NOMO-1 treated with DMSO at 0.1 percent for 48 hours (cell line): ENCODE measurements at regions not wholly inside any gene's neighbourhood (a gene's known extent, or its start where the extent isn't known, plus 50 kb on each side); places are given as distances from the start of the nearest gene placed in this dataset.
"Not testable (repeated sequence)": the region's sequence is repeated elsewhere in the genome, so short reads cannot be mapped to it uniquely, and the experiment has no call there.

Experiments used
- DNase-seq: peaks from one replicate; lab custom pipeline; 2025; ENCODE audit not compliant: unreplicated experiment; lab: John Stamatoyannopoulos, UW

DNA sequence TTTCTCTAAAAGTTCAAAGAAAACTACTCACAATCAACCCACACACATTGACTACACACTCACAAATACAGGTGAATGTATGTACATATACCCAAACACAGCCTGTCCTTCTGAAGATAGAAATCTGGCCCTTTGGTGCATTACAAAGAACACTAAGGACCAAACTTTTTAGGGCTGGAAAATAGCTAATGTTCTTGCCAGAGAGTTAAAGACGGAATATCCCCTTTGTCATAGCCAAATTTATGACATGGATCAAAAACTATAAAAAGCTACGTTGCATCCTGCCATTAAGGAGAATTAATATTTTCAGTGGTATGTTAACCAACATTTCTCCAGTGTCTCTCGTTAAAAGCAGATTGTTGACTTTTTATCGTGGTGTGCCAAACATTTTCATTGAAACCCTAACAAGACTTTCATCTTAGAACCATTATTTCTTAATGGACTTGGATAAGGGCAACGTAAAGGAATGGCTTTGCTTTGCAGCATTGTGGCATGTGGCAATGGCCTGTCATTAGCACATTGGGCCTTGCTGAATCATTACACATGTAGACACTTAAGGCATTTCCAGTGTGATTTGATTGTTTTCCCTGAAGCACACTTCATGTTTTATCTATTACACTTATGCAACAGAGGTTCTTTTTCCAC lies 150.9 kb upstream of the MEOX2 start:
- DNase-seq: no peak

DNA sequence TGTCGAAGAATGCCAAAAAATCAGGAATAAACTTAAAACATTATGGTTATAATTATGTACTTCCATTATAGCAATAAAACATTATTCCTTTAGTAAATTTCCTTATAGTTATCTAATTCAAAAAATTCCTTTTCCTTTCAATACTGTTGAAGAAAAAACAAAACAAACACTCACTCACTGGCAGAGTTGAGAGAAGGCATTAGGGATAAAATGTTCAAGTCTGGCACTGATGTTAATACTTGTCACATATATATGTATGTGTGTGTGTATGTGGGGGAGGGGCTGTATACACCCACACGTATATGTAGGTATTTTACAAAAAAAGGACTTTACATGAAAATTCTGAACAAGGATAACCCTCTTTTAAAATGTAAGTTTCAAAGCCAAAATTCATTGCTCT lies 150.2 kb upstream of the MEOX2 start:
- no peak for DNase-seq

DNA sequence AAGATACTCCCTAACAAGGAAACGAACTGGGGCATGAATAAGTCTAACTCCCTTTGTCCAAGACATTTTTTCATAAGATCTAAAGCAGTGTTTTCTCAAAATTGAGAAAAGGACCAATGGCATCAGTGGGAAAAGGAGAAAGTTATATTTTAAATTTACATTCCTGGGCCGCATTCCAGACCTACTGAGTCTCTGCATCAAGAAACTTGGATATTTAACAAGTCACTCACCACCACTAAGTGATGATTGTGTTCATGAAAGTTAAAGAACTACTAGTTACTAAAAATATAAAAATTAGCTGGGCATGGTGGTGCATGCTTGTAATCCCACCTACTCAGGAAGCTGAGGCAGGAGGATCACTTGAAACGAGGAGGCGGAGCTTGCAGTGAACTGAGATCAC lies 149.6 kb upstream of the MEOX2 start:
- DNase-seq: no peak

DNA sequence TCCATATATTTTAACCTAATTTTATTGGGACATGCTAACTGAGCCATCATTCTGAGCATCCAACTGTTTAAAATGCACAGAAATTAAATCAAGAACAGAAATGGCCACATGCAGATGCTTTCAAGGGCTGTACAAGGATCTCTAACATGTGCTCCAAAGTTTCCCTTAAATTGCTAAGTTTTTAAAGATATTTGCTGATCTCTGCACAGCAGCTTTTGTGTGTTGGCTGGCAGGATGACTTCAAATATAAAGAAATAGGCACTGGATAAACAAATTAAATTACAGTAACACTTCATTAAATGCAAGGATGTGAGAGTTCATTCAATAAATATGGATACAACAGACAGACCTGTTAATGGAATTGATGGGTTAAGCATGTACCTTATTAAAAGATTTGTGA lies 148.0 kb upstream of the MEOX2 start:
- no peak for DNase-seq

DNA sequence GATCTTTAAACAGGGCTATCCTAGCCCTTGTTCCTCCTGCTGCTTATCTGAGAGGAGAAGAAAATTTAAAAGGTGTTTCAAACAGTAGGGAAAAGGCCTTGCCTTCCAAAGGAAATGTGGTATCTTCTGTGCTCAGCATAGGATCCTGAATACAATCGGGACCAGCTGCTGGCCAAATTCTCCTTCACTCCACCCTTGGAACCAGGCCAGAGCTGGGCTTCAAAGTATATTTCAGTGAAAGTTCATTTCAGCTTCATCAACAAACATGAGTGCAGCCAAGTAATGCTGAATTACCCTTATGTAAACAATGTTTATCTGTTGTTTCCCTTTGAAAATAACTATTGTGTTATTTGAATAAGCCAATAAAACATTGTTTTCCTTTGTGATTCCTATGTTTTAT lies 146.5 kb upstream of the MEOX2 start:
- no peak for DNase-seq

DNA sequence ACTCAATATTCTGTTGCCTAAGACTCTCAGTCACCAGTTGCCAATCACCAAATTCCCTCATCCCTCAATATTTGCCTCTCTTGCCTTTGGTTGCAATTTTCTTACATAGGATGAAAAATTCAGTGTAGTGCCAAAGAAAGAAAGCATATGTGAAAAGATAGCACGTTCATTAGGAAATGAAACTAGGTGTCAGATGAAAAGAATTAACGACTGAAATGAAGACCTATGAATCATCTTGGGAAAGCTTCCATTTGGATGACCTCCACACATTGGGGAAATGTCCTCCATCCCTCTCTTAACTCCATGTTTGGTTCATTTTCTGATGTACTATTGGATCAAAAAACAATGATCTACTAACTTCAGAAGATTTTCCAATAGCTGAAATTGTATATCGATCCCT lies 145.1 kb upstream of the MEOX2 start:
- DNase-seq: no peak

DNA sequence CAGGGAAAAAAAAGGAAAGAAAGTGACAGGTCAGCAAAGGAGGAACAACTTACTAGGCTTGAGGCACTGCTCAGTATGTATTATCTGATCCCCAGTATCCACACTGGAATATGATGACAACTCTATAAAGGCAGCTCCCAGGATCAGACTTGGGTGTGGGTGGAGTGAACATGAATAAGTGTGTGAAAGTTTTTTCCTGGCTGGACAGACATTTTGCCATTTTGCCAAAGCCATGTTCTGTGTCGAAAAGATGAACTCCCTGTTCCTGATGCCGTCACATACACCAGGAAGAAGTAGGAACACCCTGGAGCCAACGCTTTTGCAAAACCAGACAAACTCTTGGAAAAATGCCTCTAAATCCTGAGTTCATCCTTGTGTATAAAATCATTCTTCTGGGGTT lies 143.2 kb upstream of the MEOX2 start:
- no peak for DNase-seq

DNA sequence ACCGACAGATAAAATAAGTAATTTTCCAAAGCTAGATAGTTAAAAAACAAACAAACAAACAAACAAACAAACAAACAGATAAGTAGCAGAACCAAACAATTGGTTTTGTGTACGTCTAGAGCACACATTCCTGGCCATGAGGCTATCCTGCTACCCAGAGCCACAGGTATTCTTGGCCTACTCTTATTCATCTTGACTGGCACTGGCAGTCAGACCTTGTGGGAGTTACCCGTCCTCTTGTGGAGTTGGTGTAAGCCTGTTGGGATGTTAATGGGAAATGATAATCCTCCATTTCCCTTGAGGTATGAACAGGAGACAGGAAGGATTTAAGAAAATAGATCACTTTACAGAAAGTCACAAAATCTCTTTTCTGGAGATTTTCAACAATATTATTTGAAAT lies 142.4 kb upstream of the MEOX2 start:
- no peak for DNase-seq

DNA sequence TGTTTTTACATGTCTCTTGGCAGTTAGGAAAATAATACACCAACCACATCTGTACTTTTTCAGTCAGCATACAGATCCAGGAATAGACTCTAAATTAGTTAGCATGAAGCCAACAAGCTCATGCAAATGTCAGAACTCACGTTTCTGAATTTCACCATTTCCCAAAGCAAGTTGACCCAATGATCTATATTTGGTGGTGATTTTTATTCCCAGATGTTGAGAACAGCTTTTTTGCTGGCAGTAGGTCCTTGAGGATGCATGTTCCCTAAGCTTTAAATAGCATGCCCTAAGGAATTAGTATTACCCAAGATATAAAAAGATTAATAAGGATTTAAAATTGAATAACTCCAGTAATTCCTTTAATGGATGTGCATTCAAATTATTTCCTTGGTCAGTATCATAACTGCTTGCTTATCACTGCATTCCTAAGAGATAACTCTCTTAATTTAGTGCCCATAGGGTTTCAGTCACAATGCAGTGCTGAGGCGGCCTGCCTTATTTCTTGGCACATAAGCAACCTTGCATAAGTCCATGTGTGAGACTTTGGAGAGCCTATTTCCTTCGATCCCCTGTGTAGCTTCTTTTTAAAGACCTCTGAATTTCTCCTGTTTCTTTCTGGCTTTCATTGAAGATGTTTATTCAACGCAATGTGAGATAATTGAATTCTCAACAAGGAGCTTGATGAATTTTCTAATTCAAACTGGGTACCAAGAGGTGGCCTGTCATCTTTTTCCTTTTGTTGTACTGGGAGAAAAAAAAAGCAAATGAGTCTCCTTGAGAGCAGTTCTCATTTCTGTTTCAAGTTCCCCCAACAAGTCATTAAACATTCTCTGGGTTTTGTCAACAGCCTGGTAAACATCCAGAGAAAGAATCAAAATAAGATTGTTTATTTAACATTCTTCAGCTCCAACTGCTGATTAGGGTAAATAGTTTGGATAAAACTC lies 135.3 kb upstream of the MEOX2 start:
- no peak for DNase-seq

DNA sequence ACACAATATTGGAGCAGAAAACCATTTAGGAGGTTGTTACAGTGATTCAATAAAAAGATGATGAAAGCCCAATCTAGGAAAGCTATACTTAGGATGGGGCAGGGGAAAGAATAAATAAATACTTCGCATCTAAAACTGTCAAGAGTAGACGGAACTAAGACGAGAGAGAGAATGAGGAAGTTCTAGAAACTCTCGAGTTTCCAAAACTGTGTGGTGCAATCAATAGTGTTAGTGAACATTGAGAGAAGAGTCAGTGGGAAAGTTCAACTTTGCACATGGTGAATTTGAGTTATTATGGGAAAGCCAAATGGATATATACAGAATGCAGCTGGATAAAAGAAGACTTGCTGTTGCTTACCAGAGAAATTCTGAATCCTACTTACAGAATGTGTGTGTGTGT lies 133.8 kb upstream of the MEOX2 start:
- peak; percentile 94 for DNase-seq

DNA sequence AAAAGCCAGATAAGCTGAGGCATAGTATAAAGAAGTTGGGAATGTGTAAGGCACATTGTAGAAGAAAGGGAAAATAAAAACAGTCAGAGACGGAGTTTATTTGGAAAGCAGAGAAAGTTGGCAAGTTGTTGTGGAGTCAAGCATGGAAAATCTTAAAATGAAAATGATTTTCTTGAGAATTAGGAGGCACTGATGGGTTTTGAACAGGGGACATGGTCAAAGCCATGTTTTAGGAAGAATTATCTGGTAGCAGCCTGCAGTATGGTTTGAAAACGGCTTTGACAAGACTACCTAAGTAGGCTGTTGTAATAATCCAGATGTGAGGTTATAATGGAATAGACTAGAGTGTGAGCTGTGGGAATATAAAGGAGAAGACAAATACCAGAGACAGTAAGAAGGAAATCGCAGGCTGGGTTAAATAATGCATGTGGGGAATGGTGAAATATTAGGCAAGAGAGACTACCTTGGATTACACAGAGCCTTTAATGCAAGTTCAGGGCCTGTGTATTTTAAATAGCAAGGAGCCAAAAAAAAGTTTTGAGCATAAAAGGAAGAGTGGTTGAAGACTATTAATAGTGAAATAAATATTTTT lies 130.4 kb upstream of the MEOX2 start:
- DNase-seq: no peak

DNA sequence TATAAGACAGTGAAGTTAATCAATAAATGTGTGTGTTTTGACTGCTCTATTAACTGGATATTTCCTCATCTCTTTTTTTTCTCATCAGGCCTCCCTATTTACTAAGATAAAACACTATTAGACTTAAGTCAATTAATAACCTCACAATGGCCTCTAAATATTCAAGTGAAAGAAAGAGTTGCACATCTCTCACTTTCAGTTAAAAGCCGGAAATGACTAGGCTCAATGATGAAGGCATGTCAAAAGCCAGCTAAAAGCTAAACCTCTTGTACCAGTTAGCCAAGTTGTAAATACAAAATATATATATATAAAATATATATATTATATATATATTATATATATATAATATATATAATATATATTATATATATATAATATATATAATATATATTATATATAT lies 127.0 kb upstream of the MEOX2 start:
- DNase-seq: no peak

DNA sequence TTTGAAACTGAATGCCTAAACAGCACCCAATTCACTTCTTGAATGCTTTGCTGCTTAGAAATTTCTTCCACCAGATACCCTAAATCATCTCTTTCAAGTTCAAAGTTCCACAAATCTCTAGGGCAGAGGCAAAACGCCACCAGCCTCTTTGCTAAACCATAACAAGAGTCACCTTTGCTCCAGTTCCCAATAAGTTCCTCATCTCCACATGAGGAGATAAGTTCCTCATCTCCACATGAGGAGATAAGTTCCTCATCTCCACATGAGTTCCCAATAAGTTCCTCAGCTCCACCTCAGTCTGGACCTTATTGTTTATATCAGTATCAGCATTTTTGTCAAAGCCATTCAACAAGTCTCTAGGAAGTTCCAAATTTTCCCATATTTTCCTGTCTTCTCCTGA lies 123.9 kb upstream of the MEOX2 start:
- DNase-seq: not testable (repeated sequence)

DNA sequence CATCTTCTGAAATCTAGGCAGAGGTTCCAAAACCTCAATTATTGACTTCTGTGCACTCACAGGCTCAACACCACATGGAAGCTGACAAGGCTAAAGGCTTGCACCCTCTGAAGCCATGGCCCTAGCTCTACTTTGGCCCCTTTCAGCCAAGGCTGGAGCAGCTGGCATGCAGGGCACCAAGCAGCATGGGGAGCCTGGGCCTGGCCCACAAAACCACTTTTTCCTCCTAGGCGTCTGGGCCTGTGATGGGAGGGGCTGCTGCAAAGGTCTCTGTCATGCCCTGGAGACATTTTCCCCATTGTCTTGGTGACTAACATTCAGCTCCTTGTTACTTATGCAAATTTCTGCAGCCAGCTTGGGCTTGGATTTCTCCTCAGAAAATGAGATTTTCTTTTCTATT lies 123.5 kb upstream of the MEOX2 start:
- DNase-seq: not testable (repeated sequence)

DNA sequence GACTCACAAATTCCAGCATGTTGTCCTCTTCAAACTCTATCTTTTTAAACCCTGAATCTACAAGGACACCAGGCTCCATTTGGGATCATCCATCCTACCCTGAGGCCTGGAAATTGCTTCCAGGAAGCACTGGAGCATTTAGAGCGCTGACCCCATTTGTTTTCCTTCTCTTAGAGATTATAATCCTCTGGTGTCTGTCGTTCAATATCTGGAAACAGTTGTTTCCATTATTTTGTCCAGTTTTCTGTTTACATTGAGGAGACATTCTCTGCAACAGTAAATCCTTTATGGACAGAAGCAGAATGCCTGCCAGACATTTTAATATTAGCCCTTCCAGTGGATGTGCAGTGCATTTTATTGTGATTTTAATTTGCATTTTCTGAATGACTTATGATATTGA lies 119.4 kb upstream of the MEOX2 start:
- no peak for DNase-seq

DNA sequence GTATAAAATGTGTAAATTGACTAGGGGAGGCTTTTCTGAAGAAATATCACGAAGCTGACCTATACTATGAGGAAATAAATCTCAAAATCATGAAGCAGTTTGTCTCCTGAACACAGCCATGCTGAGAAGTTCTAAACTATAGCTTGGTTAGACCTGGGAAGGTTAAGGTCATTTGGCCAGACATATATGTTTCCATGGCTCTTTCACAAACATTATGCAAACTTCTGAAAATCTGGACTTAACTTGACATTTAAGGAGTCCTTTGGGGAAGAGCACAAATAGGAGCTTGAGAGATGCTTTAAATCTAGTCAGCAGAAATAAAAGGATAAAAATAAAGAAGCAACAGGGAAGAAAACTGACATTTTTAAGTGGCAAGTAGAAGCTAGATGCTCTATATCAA lies 115.9 kb upstream of the MEOX2 start:
- DNase-seq: no peak

DNA sequence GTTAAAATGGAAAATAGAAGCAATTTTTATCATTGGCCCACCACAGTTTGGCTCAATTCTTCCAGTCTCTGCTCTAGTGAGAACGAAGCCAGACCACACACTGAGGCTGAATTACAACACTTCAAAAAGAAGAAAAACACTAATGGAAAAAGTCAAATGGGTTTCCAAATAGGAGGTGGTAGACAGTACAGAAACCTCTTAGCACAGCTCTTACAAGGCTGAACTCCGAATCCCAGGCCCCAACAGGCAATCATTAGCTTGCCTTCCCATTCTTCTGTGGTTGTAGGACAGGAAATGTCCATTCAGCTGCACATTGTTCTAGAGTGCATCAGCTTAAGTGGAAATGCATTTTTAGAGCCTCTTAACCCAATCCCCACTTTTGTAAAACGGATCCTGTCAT lies 115.1 kb upstream of the MEOX2 start:
- DNase-seq: no peak

DNA sequence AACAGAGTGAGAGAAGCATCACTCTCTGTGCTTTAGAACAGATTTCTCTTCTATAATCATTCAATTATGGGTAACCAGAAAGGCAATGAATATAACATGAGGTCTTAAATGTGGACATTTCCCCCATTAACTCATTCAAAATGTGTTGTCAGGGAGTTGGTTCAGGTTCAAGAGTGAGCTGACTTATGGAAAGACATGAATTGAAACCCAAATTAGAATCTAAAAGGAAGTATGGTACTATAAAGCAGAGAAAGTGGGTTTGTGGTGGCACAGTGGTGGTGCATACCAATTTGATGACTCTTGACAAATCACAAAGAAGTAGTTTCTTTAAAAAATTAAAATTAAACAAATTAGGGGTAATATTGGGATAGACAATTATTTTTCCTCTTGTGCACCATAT lies 114.6 kb upstream of the MEOX2 start:
- no peak for DNase-seq

DNA sequence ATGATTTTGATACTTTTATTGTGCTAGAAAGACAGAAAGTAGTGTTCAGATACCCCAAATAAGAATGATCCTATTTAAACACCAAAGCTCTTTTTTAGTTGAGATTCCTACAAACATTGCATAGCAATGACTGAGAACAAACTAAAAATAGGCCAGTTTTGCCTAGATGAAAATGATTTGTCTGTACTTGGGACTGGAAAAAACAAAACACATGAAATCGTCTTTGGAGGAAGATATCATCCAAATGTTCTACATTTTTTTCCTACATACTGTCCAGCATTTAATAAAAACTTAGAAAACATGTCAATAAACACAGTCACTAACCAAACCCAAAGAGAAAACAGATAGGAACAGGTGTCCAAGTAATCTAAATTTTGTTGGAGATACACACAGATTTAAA lies 111.6 kb upstream of the MEOX2 start:
- DNase-seq: no peak

DNA sequence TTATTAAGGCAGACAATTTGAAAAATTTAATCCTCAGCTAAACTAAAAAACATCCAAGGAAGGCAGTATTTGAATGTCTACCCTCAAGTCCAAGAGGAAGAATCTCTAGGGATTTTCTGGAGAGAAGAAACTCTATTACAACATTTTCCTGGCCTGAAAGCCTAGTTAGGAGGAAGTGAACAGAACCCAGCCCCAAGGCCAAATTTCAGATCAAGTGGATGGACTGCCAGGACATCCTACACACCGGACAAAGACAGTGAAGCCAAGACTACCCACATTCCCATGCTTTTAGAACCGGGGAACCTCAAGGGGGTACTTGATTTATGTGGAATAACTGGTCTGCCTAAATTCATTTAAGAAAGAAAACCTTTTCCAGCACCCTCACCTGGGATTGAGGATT lies 108.9 kb upstream of the MEOX2 start:
- no peak for DNase-seq

DNA sequence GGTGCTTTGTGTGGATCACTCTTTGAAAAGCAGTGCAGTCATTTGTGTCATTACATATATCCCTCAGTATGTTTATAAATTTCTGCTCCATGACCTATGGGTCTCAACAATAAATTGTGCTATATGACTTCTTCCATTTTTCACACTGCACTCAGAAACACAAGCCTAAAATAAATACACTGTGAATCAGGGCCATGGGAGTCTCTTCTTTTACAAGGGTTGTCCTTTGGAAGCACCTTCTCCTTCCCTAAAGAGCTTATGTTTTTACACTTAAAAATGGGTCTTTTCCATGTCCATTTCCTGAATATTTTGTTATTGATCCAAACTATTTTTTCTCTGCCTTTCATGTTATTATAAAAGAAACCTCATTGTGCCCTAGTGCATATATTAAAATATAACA lies 108.3 kb upstream of the MEOX2 start:
- no peak for DNase-seq

DNA sequence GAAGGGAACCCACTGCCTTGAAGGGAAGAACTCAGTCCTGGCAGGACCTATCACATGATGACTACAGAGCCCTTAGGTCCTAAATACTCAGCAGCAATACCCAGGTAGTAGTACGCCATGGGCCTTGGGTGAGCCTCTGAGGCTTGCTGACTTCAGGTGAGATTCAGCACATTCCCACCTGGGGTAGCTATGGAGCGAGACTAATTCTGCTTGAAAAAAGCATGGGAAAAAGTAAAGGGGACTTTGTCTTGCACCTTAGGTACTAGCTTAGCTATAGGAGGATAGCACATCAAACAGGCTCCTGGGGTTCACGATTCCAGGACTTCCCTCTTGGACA lies 98.2 kb upstream of the MEOX2 start:
- DNase-seq: no peak
